ENCODE measurements at regions not wholly inside any gene's neighbourhood (a gene's known extent, or its start where the extent isn't known, plus 50 kb on each side); places are given as distances from the start of the nearest gene placed in this dataset.

DNA sequence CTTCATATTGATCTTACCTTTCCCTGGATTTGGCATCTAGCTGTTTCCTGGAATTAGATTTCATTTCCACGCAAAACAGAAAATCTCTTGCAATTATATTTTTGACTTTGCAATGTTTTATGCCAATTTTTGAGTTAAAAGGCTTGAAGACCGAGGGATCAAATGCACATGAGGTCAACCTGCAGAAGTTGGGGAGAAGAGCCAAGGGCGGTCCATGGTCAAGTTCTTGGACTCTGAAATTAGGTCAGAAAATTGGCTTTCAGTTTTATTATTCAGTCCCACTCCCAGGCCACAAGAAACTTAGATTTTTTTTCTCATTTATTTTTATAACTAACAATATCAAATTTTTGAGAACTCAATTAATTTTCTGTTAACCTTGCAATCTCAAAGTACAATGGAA, 499.1 kb upstream of the USP24 start:
- H3K4me2 ChIP-seq (ENCODE audit: low read depth, low read length, poor library complexity, severe bottlenecking) = no peak overlapping the region
- H2AFZ ChIP-seq (ENCODE audit: low read length) = no peak overlapping the region
- no peaks in the 10 kb centered on the region for H3K79me2 ChIP-seq (ENCODE audit: insufficient read depth, low read length)
- no peaks in the 10 kb centered on the region for H3K27me3 ChIP-seq (ENCODE audit: insufficient read depth, low read length, poor library complexity, severe bottlenecking)
- H3K9me2 ChIP-seq (replicated peaks; ENCODE audit: low read depth, low read length) = no peaks in the 10 kb centered on the region
- no peak for TF ChIP-seq EZH2phosphoT487 (IDR thresholded peaks at IDR 0.05; ENCODE audit: borderline replicate concordance)
- no peak for TF ChIP-seq CTCF (conservative IDR thresholded peaks at IDR 0.05; ENCODE audit: low read length)
- no peaks in the 10 kb centered on the region for H3F3A ChIP-seq (ENCODE audit: low read depth)
- no peaks in the 10 kb centered on the region for H3K9me3 ChIP-seq (ENCODE audit: insufficient read depth, low read depth, low read length)
- H3K36me3 ChIP-seq (ENCODE audit: insufficient read depth, low read length) = no peaks in the 10 kb centered on the region
- no peak overlapping the region for H3K4me3 ChIP-seq (ENCODE audit: low read length, poor library complexity, severe bottlenecking)
- no peak overlapping the region for H3K9ac ChIP-seq (ENCODE audit: low read depth, low read length, poor library complexity, severe bottlenecking)
- no peaks in the 10 kb centered on the region for H4K20me1 ChIP-seq (ENCODE audit: insufficient read depth, low read length, poor library complexity, severe bottlenecking)
- no peaks in the 10 kb centered on the region for H3K4me1 ChIP-seq (ENCODE audit: insufficient read depth, low read length, poor library complexity, severe bottlenecking)

- Histone ChIP-seq H3K4me3 (ENCODE audit: low read length, poor library complexity, severe bottlenecking) (no peak overlapping the region), H3K4me2 (ENCODE audit: low read depth, low read length, poor library complexity, severe bottlenecking) (no peak overlapping the region), H2AFZ (ENCODE audit: low read length) (no peak overlapping the region), H3K36me3 (ENCODE audit: insufficient read depth, low read length) (no peaks in the 10 kb centered on the region), H3K79me2 (ENCODE audit: insufficient read depth, low read length) (no peaks in the 10 kb centered on the region), H3F3A (ENCODE audit: low read depth) (no peaks in the 10 kb centered on the region), H4K20me1 (ENCODE audit: insufficient read depth, low read length, poor library complexity, severe bottlenecking) (no peaks in the 10 kb centered on the region), H3K9me3 (ENCODE audit: insufficient read depth, low read depth, low read length) (no peaks in the 10 kb centered on the region), H3K4me1 (ENCODE audit: insufficient read depth, low read length, poor library complexity, severe bottlenecking) (no peaks in the 10 kb centered on the region), H3K9me2 (replicated peaks; ENCODE audit: low read depth, low read length) (no peaks in the 10 kb centered on the region), H3K9ac (ENCODE audit: low read depth, low read length, poor library complexity, severe bottlenecking) (no peak overlapping the region), H3K27me3 (ENCODE audit: insufficient read depth, low read length, poor library complexity, severe bottlenecking) (no peaks in the 10 kb centered on the region)
- TF ChIP-seq EZH2phosphoT487 (IDR thresholded peaks at IDR 0.05; ENCODE audit: borderline replicate concordance) (no peak), CTCF (conservative IDR thresholded peaks at IDR 0.05; ENCODE audit: low read length) (no peak)
Observed at GRCh38 chr1:55713516-55713915, 498.4 kb upstream of the USP24 start.

GRCh38 chr1:55712148-55712547, 497.0 kb upstream of the USP24 start:
- H3K4me2 ChIP-seq (ENCODE audit: low read depth, low read length, poor library complexity, severe bottlenecking) = no peak overlapping the region

More at GRCh38 chr1:55712148-55712547, 497.0 kb upstream of the USP24 start:
- Histone ChIP-seq H3K9me3 (ENCODE audit: insufficient read depth, low read depth, low read length) (no peaks in the 10 kb centered on the region), H3K27me3 (ENCODE audit: insufficient read depth, low read length, poor library complexity, severe bottlenecking) (no peaks in the 10 kb centered on the region), H3F3A (ENCODE audit: low read depth) (no peaks in the 10 kb centered on the region), H3K4me1 (ENCODE audit: insufficient read depth, low read length, poor library complexity, severe bottlenecking) (no peaks in the 10 kb centered on the region), H3K79me2 (ENCODE audit: insufficient read depth, low read length) (no peaks in the 10 kb centered on the region), H2AFZ (ENCODE audit: low read length) (no peak overlapping the region), H3K9me2 (replicated peaks; ENCODE audit: low read depth, low read length) (no peaks in the 10 kb centered on the region), H3K9ac (ENCODE audit: low read depth, low read length, poor library complexity, severe bottlenecking) (no peak overlapping the region), H3K4me3 (ENCODE audit: low read length, poor library complexity, severe bottlenecking) (no peak overlapping the region), H4K20me1 (ENCODE audit: insufficient read depth, low read length, poor library complexity, severe bottlenecking) (no peaks in the 10 kb centered on the region), H3K36me3 (ENCODE audit: insufficient read depth, low read length) (no peaks in the 10 kb centered on the region)
- TF ChIP-seq CTCF (conservative IDR thresholded peaks at IDR 0.05; ENCODE audit: low read length) (no peak), EZH2phosphoT487 (IDR thresholded peaks at IDR 0.05; ENCODE audit: borderline replicate concordance) (no peak)

Data from Loucy (cell line).